Hematopoietic multipotent progenitor cell treated with erythropoietin and hydrocortisone succinate and interleukin-3 and kit ligand, for 15 days (in vitro differentiated cells): ENCODE measurements at regions not wholly inside any gene's neighbourhood (a gene's known extent, or its start where the extent isn't known, plus 50 kb on each side); places are given as distances from the start of the nearest gene placed in this dataset.
"Not testable (repeated sequence)": the region's sequence is repeated elsewhere in the genome, so short reads cannot be mapped to it uniquely, and the experiment has no call there.

ENCODE experiments used
- DNase-seq: peaks from one replicate; pipeline ENCODE4 v3.0.0-alpha.2; 2015; ENCODE audit warnings: low spot score

DNA sequence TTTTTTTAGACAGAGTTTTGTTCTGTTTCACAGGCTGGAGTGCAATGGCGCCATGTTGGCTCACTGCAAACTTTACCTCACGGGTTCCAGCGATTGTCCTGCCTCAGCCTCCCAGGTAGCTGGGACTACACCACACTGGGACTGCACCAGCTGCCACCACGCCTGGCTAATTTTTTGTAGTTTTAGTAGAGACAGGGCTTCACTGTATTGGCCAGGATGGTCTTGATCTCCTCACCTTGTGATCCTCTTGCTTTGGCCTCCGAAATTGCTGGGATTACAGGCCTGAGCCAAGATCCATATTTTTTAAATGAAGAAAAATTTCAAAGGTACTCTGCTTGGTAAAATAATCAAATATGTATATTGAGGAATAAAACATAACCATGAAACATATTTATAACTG lies 195.8 kb upstream of the TPTE start:
- DNase-seq, result peak; percentile 89

DNA sequence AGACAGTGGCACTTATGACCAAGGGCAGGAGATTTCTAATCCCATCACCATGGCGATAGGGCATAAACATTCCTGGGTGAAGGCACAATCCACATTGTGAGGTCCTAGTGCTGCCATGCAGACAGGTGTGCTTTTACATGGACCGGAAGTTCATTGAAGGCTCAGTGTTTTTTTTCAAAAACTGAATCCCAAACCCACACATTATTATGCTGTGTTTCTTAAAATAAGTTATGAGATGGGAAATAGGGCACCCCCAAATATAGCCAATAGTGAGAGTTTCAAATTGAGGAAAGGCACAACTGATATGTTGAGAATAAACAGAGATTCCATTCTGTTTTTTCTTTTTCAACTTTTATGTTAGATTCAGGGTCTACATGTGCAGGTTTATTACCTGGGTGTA lies 195.2 kb upstream of the TPTE start:
- DNase-seq, result not testable (repeated sequence)

DNA sequence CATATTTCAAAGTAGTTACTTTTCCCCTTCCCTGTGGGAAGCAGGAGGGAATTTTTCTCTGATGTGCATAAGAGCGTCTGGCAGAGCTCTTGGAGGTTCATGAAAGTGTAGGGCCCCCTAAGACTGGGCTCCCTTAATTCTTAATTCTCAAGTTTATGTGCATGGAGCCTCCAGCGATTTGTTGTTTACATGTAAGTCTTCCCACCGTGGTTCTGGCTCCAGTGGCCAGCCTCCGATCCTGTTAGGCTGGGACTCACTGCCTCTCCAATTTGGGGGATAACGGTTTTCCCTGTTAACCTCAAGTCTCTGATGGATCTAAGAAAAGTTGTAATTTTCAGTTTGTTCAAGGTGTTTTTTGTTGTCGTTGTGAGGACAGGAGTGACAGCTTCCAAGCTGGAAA lies 192.7 kb upstream of the TPTE start:
- DNase-seq, result not testable (repeated sequence)

DNA sequence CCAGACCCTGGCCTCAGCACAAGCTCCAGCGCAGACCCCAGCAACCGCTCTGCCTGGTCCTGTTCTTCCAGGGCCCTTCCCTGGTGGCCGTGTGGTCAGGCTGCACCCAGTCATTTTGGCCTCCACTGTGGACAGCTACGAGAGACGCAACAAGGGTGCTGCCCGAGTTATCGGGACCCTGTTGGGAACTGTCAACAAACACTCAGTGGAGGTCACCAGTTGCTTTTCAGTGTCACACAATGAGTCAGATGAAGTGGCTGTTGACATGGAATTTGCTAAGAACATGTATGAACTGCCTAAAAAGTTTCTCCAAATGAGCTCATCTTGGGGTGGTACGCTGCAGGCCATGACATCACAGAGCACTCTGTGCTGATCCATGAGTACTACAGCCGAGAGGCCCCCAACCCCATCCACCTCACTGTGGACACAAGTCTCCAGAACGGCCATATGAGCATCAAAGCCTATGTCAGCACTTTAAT lies 190.7 kb upstream of the TPTE start:
- not testable (repeated sequence) for DNase-seq

DNA sequence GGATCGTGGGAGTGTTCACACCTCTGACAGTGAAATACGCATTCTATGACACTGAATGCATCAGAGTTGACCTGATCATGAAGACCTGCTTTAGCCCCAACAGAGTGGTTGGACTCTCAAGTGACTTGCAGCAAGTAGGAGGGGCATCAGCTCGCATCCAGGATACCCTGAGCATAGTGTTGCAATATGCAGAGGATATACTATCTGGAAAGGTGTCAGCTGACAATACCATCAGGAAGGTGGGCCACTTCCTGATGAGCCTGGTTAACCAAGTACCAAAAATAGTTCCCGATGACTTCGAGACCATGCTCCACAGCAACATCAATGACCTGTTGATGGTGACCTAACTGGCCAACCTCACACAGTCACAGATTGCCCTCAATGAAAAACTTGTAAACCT lies 190.2 kb upstream of the TPTE start:
- DNase-seq, result not testable (repeated sequence)

DNA sequence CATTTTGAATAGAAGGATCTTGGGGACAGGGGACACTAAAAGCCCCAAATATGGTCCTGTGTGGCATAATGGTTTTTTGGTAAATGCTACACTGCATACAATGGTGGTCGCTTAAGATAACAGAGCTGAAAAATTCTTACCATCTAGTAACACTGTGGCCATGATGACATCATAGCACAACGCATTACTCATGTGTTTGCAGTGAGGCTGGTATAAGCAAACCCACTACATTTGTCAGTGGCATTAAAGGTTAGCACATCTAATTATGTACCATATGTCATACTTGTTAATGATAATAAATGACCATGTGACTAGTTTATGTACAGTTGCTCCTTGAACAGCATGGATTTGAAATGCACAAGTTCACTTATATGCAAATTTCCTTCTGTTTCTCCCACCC lies 188.4 kb upstream of the TPTE start:
- DNase-seq, result not testable (repeated sequence)

DNA sequence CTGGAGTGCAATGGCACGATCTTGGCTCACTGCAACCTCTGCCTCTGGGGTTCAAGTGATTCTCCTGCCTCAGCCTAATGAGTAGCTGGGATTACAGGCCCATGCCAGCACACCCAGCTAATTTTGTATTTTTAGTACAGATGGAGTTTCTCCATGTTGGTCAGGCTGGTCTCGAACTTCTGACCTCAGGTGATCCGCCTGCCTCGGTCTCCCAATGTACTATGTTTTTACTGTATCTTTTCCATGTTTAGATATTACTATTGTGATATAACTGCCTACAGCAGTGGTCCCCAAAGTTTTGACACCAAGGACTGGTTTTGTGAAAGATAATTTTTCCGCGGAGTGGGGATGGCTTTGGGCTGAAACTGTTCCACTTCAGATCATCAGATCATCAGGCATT lies 187.0 kb upstream of the TPTE start:
- DNase-seq, result not testable (repeated sequence)

DNA sequence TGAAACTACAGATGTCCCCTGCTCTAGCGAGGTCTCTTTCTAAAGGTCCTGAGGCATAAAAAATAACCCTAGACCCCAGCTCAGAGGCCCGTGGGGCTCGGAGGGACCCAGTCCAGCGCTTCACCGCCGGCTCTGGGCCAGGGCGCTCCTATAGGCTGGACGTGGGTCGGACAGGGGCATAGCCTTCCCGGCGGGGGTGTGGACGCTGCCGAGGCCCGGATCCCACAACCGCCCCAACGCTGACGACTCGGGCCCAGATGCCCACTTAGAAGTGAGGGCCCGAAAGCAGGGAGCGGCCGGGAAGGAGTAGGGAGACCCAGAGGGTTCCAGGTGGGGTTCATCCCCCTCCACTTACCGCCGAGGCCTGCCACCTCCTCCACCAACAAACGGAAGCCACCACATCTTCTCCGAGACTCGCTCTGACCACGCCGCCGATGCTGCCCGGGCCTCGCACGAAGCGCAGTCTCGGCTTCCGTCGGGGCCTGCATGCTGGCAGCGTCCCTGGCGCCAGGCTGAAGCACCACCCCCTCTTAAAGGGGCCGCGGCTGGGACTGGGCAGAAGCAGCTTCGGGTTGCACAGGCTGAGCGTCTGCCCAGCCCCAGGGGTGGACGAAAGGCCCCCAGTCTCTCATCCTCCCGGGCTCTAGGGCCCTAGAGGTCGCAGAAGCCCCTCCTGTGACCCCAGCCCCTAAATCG lies 179.0 kb upstream of the TPTE start:
- DNase-seq, result not testable (repeated sequence)

DNA sequence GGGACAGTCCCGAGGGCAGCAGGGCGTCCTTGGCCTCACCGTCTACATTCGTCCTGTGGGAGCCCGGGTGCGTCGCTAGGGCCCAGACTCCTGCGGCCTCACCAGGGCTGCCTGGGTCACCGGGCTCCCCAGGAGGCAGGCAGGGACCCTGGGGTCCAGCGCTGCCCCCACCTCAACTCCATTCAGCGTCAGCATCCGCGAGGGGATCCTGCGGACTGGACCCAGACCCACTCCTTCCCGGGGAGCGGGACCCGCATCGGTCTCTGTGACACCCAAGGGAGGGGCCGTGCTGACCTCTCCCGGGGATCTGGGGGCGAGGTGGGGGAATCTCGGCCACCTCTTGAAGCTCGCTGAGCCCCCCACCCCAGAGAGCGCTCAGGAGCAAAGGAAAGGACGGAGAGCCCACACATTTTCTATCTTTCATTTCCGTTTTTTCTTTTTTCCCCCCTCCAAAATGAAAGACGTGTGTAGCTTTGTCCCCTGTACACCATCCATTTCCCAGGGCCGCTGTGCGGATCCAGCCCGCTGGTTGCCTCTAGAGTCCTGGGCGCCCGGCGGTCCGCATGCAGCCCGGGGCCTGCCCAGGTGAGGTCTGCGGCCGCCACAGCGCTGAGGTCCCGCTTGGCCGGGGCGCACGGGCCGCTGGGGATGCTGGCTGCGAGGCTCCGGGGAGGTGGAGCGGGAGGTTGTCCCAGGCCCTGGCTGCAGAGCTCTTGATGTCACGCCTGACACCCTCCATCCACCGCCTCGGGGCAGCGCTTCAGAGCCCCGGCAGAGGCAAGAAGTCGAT lies 178.0 kb upstream of the TPTE start:
- DNase-seq, result not testable (repeated sequence)

DNA sequence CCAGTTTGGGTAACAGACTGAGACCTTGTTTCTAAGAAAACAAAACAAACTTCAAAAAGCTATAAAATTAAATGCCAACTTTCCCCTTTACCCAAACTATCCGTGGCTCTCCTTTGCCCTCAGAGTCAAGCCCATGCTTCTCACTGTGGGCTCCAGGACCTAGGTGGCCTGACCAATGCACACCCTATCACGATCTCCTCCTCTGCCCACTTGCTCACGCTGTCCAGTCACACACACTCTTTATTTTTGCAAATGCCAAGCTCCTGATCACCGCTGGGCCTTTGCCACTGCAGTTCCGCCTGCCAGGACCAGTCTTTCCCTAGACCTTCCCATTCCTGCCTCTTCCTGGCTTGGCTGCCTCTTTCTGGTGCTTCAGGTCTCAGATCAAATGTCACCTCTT lies 177.1 kb upstream of the TPTE start:
- not testable (repeated sequence) for DNase-seq

DNA sequence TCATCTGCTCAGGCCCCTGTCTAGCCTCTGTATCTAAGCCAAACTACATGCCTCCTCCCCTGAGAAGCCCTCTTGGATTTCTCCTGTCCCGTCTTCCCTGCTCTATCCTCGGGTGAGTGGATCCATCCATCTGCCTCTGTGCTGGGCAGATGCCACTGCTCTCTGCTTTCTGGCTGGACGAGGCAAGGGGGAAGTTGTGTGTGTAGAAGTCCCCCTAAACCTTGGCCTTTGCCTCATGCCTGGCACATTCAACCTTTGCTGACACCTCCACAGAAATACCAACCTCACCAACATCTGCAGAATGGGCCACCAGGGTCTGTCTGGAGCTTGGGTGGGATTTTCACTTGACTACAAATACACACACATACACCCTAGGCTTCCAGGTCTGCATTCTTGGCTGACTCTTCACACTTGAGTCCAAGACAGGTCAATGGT lies 176.2 kb upstream of the TPTE start:
- not testable (repeated sequence) for DNase-seq

DNA sequence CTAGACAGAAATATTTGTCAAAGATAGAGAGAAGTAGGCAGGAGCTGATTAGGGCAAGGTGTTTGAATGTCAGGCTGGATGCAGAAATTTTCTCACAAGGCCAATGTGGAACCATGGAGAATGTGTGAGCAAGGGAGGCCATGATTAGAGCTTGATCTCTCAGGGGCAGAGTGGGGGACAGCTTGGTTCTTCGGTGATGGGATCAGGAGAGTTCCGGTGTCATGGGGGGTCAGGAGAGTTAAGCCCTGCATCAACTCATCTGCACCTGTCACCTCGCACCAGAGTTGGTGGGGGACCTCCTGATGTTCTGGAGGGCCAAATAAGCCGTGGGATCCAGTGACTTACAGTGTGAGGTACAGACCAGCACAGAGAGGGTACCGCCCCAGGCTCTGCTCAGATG lies 175.1 kb upstream of the TPTE start:
- DNase-seq, result not testable (repeated sequence)

DNA sequence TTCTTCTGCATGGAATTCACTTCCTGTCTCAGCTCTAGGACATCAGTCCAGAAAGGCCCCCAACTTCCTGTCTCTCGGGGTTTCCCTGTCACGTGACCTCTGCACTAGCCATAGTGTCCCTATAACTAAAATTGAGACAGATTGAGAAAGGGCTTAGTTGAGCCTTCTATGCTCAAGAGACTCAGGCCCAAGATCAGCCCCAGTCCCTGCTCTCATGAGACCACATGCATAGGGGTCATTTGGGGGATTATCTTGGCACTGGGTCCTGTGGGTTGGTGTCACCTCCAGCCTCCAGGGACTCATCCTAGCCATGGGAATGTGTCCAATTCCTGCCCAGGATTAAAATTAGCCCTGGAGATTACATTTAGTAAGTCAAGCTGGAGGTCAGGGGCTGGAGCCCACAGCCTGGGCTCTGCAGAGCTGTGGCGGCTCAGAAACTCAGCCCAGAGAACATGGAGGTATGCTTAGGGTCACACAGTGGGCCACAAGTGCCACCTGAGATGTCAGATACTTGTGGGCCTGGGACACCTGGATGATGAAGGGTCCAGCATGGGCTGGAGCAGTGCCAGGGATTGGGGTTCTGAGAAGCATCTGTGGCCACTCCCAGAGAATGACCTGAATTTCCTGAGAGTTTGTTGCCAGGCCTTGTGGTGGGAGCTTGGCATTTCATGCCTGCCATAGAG lies 174.3 kb upstream of the TPTE start:
- DNase-seq, result not testable (repeated sequence)

DNA sequence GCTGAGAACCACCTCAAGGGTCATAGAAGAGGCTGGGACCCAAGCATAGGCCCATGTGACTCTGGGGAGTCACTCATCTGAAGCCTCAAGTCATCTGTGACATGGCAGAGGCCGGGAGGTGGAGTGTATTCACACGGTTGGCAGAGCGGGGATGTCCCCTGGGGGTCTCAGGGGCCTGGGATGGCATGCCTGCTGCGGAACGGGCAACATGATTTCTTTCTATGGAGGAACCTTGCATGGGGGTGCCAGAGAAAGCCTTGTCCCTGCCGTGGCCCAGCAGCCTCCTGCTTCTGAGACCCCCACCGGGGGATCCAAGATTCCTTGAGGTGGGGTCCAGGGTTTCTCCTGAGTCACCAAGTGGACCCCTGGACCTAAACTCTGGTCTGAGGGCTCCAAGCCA lies 173.7 kb upstream of the TPTE start:
- DNase-seq, result not testable (repeated sequence)

DNA sequence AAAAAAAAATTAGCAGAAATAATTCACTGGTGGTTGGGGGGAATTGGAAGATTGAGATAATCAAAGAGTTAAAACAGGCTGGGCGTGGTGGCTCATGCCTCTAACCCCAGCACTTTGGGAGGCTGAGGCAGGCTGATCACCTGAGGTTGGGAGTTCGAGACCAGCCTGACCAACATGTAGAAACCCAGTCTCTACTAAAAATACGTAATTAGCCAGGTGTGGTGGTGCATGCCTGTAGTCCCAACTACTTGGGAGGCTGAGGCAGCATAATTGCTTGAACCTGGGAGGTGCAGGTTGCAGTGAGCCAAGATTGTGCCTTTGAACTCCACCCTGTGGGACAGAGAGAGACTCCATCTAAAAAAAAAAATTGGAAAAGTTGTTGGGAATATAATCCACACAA lies 173.2 kb upstream of the TPTE start:
- DNase-seq, result not testable (repeated sequence)

DNA sequence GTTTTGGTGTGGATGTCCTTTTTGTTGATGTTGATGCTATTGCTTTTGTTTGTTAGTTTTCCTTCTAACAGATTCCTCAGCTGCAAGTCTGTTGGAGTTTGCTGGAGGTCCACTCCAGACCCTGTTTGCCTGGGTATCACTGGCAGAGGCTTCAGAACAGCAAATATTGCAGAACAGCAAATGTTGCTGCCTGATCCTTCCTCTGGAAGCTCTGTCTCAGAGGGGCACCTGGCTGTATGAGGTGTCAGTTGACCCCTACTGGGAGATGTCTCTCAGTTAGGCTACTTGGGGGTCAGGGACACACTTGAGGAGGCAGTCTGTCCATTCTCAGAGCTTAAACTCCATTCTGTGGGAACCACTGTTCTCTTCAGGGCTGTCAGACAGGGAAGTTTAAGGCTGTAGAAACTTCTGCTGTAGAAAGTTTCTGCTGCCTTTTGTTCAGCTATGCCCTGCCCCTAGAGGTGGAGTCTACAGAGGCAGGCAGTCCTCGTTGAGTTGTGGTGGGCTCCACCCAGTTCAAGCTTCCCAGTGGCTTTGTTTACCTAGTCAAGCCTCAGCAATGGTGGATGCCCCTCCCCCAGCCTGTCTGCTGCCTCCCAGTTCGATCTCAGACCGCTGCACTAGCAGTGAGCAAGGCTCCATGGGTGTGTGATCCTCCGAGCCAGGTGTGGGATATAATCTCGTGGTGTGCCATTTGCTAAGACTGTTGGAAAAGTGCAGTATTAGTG lies 166.4 kb upstream of the TPTE start:
- DNase-seq, result not testable (repeated sequence)

DNA sequence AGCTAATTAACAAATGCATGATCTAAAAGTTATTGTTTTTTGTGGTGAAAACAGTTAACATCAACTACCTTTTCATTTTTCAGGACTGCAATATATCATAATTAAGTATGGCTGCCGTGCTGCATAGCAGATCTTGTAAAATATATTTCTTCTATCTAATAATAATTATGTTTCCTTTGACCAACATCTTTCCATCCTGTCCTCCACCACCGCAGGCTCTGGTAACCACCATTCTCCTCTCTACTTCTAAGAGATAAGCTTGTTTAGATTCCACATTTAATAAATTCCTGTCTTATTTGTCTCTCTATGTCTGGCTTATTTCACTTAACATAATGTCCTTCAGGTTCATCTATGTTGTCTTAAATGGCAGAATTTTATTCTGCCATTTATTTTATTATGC lies 162.3 kb upstream of the TPTE start:
- DNase-seq, result not testable (repeated sequence)

DNA sequence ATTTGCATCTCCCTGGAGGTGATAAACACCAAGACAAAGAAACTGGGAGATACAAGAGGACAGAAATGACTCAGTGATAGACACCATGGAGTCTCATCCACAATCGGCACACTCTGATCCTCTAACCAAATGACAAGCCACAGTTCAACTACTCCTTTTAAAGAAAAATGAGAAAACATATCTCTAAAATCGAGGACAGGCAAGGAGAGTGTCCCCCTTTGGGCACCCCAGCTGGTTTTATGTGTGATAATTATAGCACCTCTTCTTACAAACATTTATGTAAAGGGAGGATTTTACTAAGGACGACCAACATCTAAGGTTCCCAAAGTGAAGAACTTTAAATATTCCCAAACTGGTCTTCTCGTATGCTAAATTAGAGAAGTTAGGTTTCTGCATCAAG lies 161.5 kb upstream of the TPTE start:
- DNase-seq, result not testable (repeated sequence)

DNA sequence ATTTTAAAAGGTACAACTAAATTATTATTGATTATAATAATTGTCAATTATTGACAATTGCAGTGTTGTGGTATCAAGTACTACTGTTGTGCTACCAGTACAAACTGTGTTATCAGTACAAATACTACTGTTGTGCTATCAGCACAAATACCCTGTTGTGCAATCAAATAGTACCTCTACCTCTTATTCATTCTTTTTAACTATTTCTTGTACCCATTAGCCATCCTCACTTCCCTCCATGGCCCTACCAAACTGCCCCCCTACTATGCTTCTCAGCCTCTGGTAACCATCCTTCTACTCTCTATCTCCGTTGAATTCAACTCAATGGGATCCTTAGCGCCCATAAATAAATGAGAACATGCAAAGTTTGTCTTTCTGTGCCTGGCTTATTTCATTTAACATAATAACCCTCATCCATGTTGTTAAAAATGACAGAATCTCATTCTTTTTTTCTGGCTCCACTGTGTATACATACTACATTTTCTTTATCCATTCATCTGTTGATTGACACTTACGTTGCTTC lies 160.1 kb upstream of the TPTE start:
- not testable (repeated sequence) for DNase-seq

DNA sequence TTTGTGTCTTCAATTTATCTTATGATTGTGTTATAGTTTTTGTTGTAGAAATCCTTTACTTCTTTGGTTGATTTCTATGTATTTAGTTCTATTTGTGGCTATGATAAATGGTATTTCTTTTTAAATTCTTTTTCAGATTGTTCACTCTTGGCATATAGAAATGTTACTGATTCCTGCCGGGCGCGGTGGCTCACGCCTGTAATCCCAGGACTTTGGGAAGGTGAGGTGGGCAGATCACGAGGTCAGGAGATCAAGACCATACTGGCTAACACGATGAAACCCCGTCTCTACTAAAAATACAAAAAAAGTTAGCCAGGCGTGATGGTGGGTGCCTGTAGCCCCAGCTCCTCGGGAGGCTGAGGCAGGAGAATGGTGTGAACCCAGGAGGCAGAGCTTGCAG lies 158.6 kb upstream of the TPTE start:
- not testable (repeated sequence) for DNase-seq

DNA sequence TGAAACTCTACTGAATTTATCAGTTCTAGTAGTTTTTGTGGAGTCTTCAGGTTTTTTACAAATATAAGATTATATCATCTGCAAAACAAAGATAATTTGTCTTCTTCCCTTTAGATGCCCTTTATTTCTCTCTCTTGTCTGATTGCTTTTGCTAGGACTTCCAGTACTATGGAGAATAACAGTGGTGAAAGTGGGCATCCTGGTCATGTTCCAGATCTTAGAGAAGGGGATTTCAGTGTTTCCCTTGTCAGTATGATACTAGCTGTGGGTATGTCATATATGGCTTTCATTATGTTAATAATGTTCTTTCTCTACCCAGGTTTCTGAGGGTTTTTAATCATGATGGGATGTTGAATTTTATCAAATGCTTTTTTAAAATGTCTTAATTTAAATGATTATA lies 158.1 kb upstream of the TPTE start:
- DNase-seq, result not testable (repeated sequence)

DNA sequence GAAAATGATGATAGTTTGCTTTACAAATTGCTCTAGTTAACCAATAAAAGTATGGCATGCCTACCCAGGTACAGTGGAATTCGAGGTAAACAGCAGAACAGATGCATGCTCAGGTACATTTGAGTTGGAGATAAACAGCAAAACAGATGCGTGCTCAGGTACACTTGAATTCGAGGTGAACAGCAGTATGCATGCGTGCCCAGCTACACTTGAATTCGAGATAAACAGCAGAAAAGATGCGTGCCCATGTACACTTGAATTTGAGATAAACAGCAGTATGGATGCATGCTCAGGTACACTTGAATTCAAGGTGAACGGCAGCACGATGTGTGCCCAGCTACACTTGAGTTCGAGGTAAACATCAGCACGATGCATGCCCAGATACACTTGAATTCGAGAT lies 155.2 kb upstream of the TPTE start:
- not testable (repeated sequence) for DNase-seq
